AG04449 (cell line): ENCODE measurements at regions not wholly inside any gene's neighbourhood (a gene's known extent, or its start where the extent isn't known, plus 50 kb on each side); places are given as distances from the start of the nearest gene placed in this dataset.
"Not testable (repeated sequence)": the region's sequence is repeated elsewhere in the genome, so short reads cannot be mapped to it uniquely, and the experiment has no call there.

ENCODE experiments used
- CTCF ChIA-PET: fragments of 350-600 bp; formaldehyde crosslinking; extraction: SDS; loops from one replicate; lab custom pipeline; 2021; ENCODE audit warnings: antibody characterized with exemption; lab: Yijun Ruan, JAX
- POLR2A ChIA-PET: fragments of 400-600, 350-600 bp; formaldehyde crosslinking; extraction: SDS; loops from one replicate; lab custom pipeline; 2020; ENCODE audit warnings: antibody characterized with exemption, inconsistent platforms; lab: Yijun Ruan, JAX
- DNase-seq: peaks from one replicate; pipeline ENCODE4 v3.0.0-alpha.2; 2010; ENCODE audit warnings: low read depth, low spot score
- H3K4me3 ChIP-seq: 2 replicates; pipeline ENCODE4 v1.5.1; 2011; ENCODE audit warnings: low read depth, mild to moderate bottlenecking, control low read depth, low read length
- TF ChIP-seq, protein P1 (sequence below): IDR thresholded peaks from one replicate; pipeline ENCODE4 v1.5.1; 2011; ENCODE audit warnings: mild to moderate bottlenecking, moderate library complexity, low read length, control low read depth, inconsistent platforms; ENCODE audit not compliant: insufficient read depth; ENCODE audit errors: missing control alignments

GRCh38 chr7:118938845-118939244 is 714.3 kb downstream of the ANKRD7 start:
- POLR2A ChIA-PET, result no interaction called here
- no peak for DNase-seq
- TF ChIP-seq, protein P1, sequence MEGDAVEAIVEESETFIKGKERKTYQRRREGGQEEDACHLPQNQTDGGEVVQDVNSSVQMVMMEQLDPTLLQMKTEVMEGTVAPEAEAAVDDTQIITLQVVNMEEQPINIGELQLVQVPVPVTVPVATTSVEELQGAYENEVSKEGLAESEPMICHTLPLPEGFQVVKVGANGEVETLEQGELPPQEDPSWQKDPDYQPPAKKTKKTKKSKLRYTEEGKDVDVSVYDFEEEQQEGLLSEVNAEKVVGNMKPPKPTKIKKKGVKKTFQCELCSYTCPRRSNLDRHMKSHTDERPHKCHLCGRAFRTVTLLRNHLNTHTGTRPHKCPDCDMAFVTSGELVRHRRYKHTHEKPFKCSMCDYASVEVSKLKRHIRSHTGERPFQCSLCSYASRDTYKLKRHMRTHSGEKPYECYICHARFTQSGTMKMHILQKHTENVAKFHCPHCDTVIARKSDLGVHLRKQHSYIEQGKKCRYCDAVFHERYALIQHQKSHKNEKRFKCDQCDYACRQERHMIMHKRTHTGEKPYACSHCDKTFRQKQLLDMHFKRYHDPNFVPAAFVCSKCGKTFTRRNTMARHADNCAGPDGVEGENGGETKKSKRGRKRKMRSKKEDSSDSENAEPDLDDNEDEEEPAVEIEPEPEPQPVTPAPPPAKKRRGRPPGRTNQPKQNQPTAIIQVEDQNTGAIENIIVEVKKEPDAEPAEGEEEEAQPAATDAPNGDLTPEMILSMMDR, result no peak
- H3K4me3 ChIP-seq, result no peak overlapping the region
- CTCF ChIA-PET, result no interaction called here

- ChIA-PET CTCF (no interaction called here), POLR2A (no interaction called here)
- TF ChIP-seq, protein P1, result no peak
- no peak overlapping the region for H3K4me3 ChIP-seq
- DNase-seq, result no peak
Measured at GRCh38 chr7:118944271-118944670, 719.8 kb downstream of the ANKRD7 start.

DNA sequence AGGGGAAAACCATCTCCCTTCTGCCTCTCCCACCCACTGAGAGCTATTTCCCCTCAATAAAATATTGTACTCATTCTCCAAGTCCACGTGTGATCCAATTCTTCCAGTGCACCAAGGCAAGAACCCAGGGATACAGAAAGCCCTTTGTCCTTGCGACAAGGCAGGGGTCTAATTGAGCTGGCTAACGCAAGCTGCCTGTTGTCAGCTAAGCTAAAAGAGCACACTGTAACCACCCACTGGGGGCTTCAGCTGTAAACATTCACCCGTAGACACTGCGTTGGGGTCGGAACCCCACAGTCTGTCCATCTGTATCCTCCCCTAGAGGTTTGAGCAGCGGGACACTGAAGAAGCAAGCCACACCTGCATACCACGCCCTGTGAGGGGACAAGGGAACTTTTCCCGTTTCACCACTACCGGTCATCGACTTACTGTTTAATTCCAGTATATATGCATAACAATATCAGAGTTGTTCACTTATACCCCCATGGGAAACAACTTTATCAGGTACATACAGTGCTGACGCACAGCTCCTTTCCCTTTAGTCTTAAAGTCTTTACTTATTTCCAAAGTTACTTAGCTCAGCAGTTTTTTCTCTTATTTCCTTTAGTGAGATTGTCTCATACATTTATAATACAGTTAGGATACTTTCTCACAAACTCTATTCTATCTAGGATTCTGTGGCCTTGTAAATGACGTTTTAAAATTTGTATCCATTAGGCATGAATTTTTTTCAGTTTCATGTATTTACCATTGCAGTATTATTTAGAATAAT is 721.6 kb downstream of the ANKRD7 start:
- TF ChIP-seq, protein P1, result no peak
- no peak for DNase-seq
- H3K4me3 ChIP-seq, result no peak overlapping the region
- POLR2A ChIA-PET, result no interaction called here
- CTCF ChIA-PET, result no interaction called here

DNA sequence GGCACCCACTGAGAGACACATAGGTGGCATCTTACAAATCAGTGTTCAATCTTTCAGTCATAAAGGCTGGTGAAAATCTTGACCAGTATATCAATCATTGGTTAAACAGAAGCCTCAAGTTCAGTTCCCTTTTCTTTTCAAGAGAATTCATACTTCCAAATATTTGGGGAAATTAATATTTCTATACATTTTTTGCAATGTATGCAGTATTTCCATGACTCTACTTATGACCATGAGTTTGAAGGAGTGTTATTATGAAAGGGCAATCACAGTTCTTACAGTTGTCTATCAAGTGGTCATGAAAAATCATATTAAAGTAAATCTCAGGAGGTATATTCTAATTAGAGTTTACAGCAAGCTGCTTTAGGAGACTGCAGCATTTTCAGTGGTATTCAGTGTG is 724.0 kb downstream of the ANKRD7 start:
- ChIA-PET CTCF (no interaction called here), POLR2A (no interaction called here)
- no peak overlapping the region for H3K4me3 ChIP-seq
- TF ChIP-seq, protein P1, result no peak
- no peak for DNase-seq

DNA sequence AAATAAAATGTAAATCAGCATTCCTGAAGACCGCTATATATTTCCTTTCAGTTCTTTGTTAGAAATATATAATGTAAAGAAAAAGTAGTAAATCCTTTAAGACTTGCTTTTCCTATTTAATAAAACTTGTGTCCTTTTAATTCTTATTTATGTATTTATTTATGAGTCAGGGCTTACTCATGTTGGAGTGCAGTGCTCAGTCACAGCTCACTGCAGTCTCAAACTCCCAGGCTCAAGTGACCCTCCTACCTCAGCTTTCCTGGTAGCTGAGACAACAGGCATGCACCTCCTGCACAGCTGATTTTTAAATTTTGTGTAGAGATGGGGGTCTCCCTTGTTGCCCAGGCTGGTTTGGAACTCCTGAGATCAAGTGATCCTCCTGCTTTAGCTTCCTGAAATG is 724.5 kb downstream of the ANKRD7 start:
- TF ChIP-seq, protein P1, result no peak
- H3K4me3 ChIP-seq, result no peak overlapping the region
- CTCF ChIA-PET, result no interaction called here
- DNase-seq, result no peak
- POLR2A ChIA-PET, result no interaction called here

GRCh38 chr7:118956285-118956684 is 731.8 kb downstream of the ANKRD7 start:
- CTCF ChIA-PET, H3K4me3 ChIP-seq, POLR2A ChIA-PET, DNase-seq: not testable (repeated sequence)

DNA sequence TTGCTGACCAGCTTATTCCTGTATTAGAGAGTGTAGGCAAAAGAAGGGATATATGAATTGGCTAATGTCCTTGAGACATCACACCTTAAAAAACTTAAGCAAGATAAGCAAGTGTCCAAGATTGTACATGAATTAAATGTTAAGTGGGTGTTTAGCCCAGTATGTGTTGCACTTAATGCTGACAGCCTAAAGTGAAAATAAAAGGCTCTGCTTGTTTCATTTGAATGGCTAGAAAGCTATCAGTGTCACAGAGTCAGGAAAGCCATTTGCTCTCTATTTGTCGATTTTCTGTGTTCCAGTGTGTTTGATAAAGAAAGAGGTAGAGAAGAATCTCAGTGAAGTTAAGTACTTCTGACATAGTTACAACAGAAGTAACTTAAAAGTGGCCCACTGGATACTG is 744.9 kb downstream of the ANKRD7 start:
- no peak overlapping the region for H3K4me3 ChIP-seq
- ChIA-PET CTCF (no interaction called here), POLR2A (no interaction called here)
- DNase-seq, result no peak
- TF ChIP-seq, protein P1, result no peak
